DND-41 (cell line): ENCODE measurements at regions not wholly inside any gene's neighbourhood (a gene's known extent, or its start where the extent isn't known, plus 50 kb on each side); places are given as distances from the start of the nearest gene placed in this dataset.
"Not testable (repeated sequence)": the region's sequence is repeated elsewhere in the genome, so short reads cannot be mapped to it uniquely, and the experiment has no call there.

Source experiments
- CTCF ChIP-seq: IDR thresholded peaks from 2 replicates; pipeline ENCODE4 v1.5.1; 2012; ENCODE audit warnings: borderline replicate concordance, low read length, moderate library complexity, mild to moderate bottlenecking; ENCODE audit not compliant: poor library complexity, severe bottlenecking; ENCODE audit errors: extremely low read depth
- EZH2 ChIP-seq: IDR thresholded peaks from 3 replicates; pipeline ENCODE4 v1.6.1; 2012; ENCODE audit warnings: borderline replicate concordance, low read depth, mild to moderate bottlenecking, moderate library complexity, low read length, inconsistent platforms; ENCODE audit not compliant: severe bottlenecking

GRCh38 chr19:28434794-28435193 is 778.2 kb downstream of the UQCRFS1 start:
- not testable (repeated sequence) for TF ChIP-seq EZH2, CTCF
